HG03025 (cell line): ENCODE measurements at regions not wholly inside any gene's neighbourhood (a gene's known extent, or its start where the extent isn't known, plus 50 kb on each side); places are given as distances from the start of the nearest gene placed in this dataset.

Source experiments
- ATAC-seq: cut with Tn5 transposase; IDR thresholded peaks from one replicate; pipeline ENCODE4 v1.9.1; 2021; ENCODE audit warnings: mild to moderate bottlenecking, moderate library complexity; ENCODE audit not compliant: unreplicated experiment, low FRiP score

DNA sequence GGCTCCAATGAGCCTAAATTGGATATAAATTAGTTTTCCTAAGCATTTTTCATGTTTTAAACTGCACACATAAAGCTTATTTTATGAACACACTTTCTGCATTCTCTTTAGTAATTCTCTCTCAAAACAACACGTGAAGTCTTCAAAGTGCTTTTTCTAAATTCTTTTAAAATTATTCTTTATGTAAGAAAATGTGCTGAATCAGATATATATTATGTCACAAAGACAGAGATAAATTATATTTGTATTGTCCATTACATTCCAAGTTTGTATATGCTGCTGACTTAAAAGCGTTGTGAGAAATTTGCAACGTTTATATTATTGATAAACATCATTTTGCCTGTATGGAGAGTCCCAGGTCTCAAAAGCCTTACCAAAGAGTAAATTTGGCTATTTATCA, 465.2 kb downstream of the BCAT1 start:
- no peak for ATAC-seq

DNA sequence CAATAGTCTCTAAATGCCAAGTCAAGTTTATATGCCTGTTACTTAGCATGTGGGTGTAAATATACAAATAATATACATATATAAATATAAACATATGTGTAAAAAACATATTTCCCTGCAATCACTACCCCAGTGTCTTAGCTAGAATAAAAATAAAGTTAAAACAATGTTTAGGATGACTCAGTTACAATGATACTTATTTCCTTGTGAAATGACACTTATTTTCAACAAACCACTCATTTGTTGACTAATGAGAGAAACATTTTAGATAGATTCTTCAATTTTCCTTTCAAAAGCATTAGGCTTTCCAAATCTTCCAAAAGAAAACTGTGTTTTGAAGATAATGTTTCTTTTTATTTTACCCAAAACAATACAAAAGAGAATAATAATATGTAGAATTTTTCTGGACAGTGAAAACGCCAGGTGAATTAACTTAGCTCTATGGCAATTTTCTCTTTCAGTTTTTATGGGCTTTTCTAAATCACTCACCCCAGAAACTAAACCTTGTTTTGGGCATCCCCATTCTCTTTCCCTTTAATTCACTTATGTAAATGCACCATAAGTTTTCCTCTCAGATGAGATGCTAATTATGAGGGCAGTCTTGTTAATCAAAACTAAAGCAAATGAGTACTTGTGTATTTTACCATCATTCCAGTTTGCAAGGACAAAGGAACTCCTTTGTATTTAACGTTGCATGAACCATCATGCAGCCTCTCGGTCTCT, 465.9 kb downstream of the BCAT1 start:
- ATAC-seq, result no peak

DNA sequence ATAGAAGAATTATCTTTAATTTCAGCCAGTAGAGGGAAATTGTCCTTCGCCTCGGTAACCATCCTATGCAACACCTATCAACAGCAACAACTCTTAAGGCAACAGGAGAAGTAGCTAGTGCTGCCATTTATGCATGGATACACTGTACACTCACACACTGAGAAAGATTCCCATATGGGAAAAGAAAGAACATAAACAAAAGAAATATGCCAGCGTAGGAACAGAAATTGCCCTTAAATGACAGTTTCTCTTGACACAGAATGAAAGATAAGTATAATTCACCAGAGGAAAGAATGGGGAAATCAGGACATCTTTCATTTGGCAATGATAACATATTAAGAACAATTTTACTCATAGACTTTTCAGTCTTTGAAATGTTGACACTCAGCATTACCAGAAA, 466.9 kb downstream of the BCAT1 start:
- no peak for ATAC-seq

DNA sequence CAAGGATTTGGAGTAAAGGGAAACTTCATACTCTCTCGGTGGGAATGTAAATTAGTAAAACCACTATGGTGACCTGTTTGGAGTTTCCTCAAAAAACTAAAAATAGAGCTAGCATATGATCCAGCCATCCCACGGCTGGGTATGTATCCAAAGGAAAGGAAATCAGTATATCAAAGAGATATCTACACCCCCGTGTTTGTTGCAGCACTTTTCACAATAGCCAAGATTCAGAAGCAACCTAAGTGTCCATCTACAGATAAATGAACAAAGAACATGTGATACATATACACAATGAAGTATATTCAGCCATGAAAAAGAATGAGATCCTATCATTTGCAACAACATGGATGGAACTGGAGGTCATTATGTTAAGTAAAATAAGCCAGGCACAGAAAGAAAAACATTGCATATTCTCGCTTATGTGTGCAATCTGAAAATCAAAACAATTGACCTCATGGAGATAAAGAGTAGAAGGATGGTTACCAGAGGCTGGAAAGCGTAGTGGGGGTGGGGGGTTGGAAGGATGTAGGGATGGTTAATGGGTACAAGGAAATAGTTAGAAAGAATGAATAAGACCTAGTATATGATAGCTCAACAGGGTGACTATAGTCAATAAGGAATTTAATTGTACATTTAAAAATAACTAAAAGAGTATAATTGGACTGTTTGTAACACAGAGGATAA, 468.0 kb downstream of the BCAT1 start:
- ATAC-seq, result no peak

DNA sequence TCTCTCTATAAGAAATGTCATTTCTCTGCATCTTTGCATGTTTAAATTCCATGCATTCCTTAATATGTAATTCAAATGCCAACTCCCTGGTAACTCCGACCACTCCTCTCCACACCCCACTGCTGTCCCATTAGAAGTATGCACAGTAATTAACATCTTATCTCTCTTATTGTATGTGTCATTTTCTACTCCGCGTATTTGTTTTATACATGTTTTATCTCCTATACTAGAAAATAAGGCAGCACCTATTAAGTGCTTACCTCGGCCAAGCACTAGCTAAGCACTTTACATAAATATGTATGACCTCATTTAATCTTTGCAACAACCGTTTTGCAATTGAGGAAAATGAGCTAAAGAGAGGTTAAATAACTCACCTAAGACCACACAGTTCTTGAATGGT, 469.8 kb downstream of the BCAT1 start:
- ATAC-seq, result no peak

DNA sequence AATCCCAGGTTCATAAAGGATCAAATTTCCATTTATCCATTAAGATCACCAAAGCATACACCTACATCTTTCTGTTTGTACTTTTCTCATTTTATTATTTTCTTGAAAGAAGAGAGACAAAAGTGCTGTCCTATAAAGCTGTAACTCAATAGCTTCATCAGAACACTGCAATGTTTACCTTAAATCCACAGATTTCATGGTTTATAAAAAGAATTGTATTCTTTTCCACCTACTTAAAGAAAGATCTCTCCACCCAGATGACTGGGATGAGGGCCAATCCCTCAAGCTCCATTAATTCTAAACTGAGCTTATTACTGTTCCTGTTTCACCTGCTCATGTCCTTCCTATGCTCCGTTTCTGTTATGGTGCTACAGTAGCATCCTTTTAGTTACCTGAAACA, 470.6 kb downstream of the BCAT1 start:
- no peak for ATAC-seq

DNA sequence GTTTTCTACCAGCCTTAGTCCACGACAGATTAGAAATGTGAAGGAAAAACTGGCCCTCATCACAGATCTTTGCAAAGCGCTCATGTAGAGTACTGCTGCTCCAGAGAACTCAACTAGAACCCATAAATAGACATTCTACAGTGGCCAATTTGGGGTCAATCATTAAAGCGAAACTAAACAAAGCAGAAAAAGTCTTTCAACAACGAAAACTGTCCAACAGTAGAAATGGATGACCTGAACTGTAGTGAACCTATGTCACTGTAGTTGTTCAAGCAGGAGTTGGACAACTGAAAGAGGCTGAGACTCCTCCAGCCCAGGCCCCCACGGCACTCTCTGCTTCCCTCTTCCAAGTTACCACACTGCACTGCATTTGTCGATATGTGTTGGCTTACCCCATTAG, 472.6 kb downstream of the BCAT1 start:
- ATAC-seq, result no peak

DNA sequence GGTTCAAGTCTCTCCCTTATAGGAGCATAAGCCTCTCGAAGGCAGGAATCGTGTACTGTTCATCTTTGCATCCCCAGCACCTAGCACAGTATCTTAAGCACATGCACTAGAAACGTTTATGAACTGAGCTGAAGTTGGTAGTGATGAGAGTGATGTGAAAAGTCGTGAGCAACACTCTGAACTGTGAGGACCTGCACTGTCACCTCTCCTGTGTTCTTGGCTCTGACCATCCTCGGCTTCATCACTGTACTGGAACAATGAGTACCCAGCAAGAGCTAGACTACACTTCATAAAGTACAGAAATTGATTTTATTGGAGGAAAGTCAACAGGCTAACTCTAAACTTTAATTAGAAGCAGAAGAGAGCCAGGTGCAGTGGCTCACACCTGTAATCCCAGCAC, 473.6 kb downstream of the BCAT1 start:
- ATAC-seq, result no peak

DNA sequence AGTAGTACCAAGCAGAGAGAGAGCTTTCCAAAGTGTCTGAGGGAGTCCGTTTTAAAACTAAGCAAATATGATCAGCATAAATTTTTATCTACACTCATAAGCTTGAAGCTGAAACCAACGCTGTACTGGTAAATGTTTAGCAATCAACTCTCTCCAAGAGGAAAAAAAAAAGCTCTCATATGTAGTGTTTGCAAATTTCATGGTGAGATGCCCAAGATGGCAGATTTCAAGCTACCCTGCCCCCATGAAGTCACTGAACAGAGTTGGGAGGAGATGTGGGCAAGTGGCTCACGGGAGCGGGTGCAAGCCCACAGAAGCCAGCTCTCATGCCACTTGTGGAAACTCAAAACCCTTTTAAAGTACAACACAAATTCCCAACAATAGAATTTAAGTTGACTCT, 475.8 kb downstream of the BCAT1 start:
- no peak for ATAC-seq

DNA sequence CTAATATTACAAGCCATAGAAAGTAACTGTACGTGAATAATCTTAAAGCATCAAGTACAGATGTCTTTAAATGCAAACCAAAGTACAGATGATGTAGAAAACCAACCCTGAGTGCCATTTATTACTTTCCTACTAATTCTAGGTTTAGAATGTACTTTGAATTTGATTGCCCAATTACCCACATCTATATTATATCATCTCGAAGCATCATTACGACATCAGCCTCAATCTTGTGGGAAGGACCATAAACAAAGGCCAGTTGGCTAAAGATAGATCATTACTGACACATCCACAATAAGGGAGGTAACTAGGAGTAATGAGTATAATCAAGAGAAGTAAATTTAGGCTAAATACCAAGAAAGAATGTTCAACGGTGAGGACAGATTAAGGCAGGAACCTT, 478.9 kb downstream of the BCAT1 start:
- ATAC-seq, result no peak

DNA sequence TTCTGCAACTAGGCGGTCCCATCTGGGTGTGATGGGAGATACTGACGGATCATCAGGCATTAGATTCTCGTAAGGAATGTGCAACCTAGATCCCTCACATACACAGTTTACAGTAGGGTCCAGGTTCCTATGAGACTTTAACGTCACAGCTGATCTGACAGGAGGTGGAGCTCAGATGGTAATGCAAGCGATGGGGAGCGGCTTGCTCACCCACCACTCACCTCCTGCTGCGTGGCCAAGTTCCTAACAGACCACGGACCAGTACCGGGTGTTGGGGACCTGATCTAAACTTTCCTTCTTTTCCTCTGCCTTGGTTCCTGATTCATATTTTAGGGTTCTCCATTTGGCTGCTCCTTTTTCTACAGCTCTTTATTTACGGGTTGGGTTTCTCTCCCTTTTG, 479.8 kb downstream of the BCAT1 start:
- ATAC-seq, result no peak

DNA sequence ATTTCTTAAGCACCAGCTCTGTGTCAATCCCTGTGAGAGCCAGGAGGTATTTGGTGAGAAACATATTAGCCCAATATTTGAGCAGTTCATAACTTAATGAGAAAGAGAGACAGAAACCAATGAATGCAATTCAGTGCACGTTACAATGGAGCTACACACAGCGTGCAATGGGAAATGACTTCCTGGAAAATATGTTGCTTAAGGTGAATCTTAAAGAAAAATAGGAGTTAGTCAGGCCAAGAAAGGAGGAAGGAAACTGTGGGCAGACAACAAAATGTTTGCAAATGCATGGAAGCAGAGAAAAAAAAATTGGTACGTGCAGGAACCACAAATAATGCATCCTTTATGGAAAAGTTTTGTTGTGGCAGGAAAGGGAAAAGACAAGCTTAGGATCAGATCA, 481.7 kb downstream of the BCAT1 start:
- ATAC-seq, result no peak

DNA sequence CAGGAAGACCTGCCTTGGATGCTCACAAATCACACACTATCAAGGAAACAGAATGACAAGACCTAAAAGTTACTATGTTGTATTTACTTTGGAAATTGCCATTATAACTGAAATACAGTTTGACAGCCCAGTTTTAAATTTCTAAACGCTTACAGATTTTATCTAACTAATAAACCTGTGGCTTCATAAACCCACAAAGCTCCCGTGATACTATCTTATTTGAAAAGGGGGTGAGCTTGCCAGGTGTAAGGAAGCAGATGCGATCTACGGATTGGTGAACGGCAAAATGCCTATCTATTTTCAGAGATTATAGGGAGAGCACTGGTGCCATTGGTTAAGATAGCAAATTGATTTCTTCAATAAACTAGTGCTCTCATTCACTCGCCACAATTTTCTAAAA, 485.5 kb downstream of the BCAT1 start:
- no peak for ATAC-seq

DNA sequence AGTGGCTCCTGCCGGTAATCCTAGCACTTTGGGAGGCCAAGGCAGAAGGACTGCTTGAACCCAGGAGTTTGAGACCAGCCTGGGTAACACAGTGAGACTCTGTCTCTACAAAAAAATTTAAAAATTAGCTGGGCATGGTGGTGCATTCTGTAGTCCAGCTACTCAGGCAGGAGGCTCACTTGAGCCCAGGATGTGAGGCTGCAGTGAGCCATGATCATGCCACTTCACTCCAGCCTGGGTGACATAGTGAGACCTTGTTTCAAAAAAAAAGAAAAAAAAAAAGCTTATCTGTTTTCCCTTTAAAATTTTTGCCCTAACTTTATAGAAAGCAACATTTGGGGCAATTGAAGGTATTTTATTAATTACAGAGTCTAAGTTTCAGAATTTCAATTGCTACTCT, 486.0 kb downstream of the BCAT1 start:
- no peak for ATAC-seq

DNA sequence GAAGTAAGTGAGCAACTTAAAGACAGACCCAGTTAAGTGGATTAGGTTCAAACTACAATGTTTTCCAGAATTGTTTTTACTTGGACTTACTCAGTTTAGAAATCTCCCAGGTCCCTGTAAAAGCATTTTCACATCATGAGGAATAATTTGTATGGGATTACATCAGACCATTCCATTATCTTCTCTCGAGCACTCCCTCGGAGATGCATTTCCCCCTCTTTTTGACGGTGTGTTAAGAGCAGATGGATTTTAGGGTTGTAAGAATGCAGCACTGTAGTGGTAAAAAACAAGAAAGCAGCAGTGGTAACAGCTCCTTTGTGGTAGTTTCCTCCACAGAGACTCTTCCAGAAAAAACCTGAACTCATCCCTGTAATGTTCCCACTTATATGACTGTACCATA, 488.4 kb downstream of the BCAT1 start:
- no peak for ATAC-seq

DNA sequence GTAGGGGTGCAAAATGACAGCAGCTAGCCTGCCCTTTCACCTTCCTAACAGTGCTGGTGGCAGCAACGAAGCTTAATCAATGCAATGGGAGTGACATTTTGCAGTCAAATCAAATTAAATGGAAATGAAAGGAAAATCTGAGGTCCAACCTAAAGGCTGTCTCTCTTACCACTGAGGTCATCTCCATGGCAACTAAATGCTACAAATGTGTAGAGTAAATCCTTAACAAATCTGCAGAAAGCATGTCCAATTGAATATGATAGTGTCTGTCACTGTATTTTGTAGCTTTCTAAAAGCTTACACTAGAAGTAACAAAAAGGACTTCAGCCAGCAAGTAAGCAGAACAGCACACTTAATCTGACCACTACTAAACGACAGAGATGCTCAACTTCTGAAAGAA, 488.8 kb downstream of the BCAT1 start:
- ATAC-seq, result no peak

DNA sequence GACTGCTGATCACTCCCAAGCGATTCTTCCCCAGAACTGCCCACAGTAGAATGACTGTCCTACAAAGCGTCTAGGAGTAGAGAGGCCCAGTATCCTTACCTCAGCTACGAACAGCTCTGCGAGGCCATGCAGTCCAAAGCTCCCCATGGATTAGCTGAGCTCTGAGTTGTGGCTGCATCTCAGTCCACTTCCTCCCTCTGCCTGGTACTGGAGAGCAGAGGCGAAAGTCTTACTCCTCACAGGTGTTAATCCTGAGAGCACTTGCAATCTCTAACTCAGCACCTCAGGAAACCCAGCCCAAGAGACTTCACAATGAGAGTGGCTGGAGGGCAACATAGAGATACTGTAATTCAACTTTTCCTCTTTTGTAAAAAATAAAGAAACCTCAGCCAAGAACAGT, 493.1 kb downstream of the BCAT1 start:
- ATAC-seq, result no peak

DNA sequence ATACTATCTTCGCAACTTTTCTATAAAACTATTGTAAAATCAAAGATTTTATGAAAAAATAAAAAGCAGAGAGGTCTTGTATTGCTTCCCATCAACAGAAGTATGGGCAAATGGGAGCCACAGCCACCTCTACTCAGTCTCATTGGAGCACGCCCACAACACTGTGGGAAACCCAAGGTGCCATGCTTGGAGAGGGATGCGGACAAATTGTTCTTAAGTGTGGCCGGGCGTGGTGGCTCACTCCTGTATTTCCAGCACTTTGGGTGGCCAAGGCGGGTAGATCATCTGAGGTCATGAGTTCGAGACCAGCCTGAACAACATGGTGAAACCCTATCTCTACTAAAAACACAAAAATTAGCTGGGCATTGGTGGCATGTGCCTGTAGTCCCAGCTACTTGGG, 498.2 kb upstream of the SOX5 start:
- no peak for ATAC-seq

DNA sequence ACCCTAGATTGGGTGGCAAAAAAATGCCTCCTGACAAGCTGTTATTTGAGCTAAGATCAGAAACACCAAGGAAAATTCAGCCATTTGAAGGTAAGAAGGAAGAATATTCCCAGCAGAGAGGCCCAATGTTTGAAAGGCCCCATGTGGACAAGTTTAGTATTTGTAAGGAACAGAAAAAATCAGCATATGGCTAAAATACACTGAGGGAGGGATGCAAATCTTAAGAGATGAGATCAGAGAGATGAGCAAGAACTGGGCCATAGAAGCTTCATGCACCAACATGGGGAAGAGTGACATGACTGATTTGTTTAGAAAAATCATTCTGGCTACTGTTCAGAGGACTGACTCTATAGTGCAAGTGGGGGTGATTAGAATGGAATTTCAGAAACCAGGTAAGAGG, 496.8 kb upstream of the SOX5 start:
- ATAC-seq, result no peak

DNA sequence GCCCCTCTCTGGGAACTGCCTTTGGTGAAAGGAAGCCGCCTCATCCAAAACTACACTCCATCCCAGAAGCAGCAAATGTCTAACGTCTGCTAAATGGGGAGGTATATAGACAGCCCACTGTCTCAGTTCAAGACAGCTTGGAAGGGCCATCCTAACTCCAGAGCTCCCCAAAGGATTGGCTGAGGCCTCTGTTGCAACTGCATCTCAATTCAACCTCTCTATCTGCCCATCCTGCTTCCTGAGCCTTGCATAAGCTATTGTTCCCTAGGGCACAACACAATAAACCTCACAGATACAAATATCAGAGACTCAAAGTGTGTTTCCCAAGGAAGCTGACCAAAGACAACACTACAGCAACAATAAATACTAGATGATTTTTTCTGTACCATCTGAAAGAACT, 495.2 kb upstream of the SOX5 start:
- no peak for ATAC-seq

DNA sequence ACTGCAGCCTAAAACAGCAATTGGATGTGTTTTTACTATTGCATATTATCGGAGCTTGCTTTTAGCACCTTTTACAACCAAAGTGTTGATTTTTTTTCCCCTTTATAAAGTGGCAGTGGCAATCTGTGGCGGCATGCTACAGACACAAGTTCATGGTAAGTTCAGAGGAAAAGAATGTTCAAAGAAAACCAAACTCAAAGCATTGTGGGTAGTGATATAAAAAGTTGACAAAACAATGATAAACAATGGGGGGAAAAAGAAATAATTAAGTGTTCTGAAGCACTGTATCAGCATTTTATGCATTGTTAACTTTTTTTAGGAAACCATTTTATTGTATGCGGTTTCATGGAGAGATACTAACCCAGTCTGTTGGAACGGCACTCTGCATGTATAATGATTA, 492.0 kb upstream of the SOX5 start:
- no peak for ATAC-seq

DNA sequence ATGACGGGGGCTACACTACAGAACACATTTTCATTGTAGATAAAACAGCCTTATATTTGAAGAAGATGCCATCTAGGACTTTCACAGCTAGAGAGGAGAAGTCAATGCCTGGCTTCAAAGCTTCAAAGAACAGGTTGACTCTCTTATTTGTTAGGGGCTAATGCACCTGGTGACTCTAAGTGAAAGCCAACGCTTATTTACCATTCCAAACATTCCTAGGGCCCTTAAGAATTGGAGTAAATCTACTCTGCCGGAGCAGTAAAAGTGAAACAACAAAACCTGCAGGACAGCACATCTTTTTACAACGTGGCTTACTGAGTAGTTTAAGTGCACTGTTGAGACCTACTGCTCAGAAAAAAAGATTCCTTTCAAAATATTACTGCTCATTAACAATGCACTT, 487.2 kb upstream of the SOX5 start:
- ATAC-seq, result no peak

DNA sequence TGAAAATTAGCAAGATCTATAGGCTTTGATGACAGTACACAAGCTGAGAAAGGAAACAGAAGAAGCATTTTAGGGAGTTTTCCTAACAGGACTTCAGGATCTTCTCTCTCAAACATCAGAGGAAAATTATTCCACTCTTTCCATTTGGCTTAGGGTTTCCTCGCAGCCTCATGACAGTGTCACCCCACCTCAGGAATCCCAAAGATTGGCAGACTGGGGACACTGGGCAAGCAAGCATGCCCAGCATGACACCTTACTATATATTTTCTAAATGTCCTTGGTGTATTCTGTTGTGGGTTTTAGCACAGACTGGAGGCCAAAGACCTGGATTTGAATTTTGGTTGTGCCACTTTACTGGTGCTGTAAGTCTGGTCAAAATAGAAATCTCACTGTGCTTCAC, 482.4 kb upstream of the SOX5 start:
- ATAC-seq, result no peak
